Activated T-cell treated with anti-CD3 and anti-CD28 coated beads, Interleukin-2, amount 50 U/mL, for 72 hours (primary cell): ENCODE measurements at regions not wholly inside any gene's neighbourhood (a gene's known extent, or its start where the extent isn't known, plus 50 kb on each side); places are given as distances from the start of the nearest gene placed in this dataset.

Source experiments
- ATAC-seq, 2 donors: fragments of 150-1000 bp; cut with Tn5 transposase; replicated peaks in 1 of 2; 2 replicates each; pipeline ENCODE4 v1.10.0; 2021; ENCODE audit warnings: moderate library complexity in 2 of 2, mild to moderate bottlenecking in 1 of 2
- DNase-seq, 2 donors: peaks; one replicate each; pipeline ENCODE4 v3.0.0; 2021 to 2022; ENCODE audit warnings: mixed read lengths in 1 of 2
- H3K27ac Mint-ChIP-seq: one replicate; pipeline ENCODE4 v1.8.0; 2022; ENCODE audit warnings: mild to moderate bottlenecking, moderate library complexity, mixed read lengths
- H3K27me3 Mint-ChIP-seq: one replicate; pipeline ENCODE4 v1.8.0; 2022; ENCODE audit warnings: low read depth, mixed read lengths
- H3K36me3 Mint-ChIP-seq, 2 donors: one replicate each; pipeline ENCODE4 v1.8.0; 2022; ENCODE audit warnings: mixed read lengths in 2 of 2, mild to moderate bottlenecking in 1 of 2; ENCODE audit not compliant: insufficient read depth in 2 of 2
- H3K4me1 Mint-ChIP-seq: one replicate; pipeline ENCODE4 v1.8.0; 2022; ENCODE audit warnings: low read depth, mixed read lengths
- H3K4me3 Mint-ChIP-seq, 2 donors: one replicate each; pipeline ENCODE4 v1.8.0; 2022; ENCODE audit warnings: mild to moderate bottlenecking in 2 of 2, mixed read lengths in 2 of 2, moderate library complexity in 2 of 2
- H3K9me3 Mint-ChIP-seq, 2 donors: one replicate each; pipeline ENCODE4 v1.8.0; 2022; ENCODE audit warnings: mixed read lengths in 2 of 2

DNA sequence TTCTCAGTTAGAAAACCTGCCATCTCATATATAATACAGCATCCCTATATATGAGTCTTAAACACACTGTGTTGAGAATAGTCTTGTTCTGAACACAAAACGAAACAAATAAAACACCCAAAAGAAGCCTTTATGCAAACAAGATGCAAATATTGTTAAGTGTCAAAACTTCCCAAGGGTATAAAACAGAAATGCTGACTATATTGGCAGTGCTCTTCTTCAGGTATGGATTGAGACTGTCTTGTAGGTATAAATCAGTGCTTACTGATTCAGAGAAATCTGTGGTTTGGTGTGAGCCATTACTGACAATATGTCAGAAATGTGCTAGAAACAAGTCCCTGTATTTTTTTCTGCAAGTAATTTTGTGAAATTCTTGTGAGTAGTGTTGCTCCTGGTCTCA lies 82.8 kb upstream of the CTSO start:
- Mint-ChIP-seq H3K9me3 (no peaks in the 10 kb centered on the region), H3K36me3 (no peaks in the 10 kb centered on the region), H3K4me1 (no peaks in the 10 kb centered on the region), H3K27ac (no peak overlapping the region), H3K27me3 (no peaks in the 10 kb centered on the region), H3K4me3 (no peak overlapping the region)
- DNase-seq (no peak), ATAC-seq (no peak)

- no peak for DNase-seq
- H3K27ac Mint-ChIP-seq = no peak overlapping the region
- H3K36me3 Mint-ChIP-seq = no peaks in the 10 kb centered on the region
- no peaks in the 10 kb centered on the region for H3K9me3 Mint-ChIP-seq
- ATAC-seq = no peak
- no peak overlapping the region for H3K4me3 Mint-ChIP-seq
- no peaks in the 10 kb centered on the region for H3K27me3 Mint-ChIP-seq
- no peaks in the 10 kb centered on the region for H3K4me1 Mint-ChIP-seq
These were observed 76.0 kb upstream of the CTSO start for GRCh38 chr4:156029691-156030090.

DNA sequence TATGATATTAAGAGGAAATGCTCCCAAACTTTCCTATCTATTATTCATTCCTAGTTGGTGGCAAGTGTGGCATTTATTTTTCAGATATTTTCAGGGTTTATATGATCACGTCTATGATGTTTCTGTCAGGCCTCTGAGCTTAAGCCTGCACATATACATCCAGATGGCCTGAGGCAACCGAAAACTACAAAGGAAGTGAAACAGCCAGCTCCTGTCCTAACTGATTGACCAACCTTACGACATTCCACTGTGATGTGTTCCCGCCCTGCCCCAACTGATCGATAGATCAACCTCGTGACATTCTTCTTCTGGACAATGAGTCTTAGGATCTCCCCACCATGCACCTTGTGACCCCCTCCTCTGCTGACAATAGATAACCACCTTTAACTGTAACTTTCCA lies 67.6 kb upstream of the CTSO start:
- Mint-ChIP-seq H3K27ac (no peak overlapping the region), H3K4me3 (no peak overlapping the region), H3K36me3 (no peaks in the 10 kb centered on the region), H3K9me3 (no peaks in the 10 kb centered on the region), H3K27me3 (no peaks in the 10 kb centered on the region), H3K4me1 (no peaks in the 10 kb centered on the region)
- no peak for ATAC-seq
- no peak for DNase-seq

DNA sequence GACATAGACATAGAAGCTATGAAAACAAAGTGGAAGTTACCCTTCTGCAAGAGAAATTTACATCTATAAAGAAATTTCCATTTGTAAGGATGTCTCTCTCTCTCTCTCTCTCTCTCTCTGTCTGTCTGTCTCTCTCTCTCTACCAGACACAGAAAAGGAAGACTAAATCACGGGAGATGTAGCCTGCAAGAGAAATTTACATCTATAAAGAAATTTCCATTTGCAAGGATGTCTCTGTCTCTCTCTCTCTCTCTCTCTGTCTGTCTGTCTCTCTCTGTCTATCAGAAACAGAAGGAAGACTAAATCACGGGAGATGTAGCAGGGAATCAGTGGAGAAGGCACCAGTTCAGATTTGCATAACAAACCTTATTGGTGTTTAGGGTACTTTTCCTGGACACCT lies 65.6 kb upstream of the CTSO start:
- H3K4me3 Mint-ChIP-seq = no peak overlapping the region
- DNase-seq (no peak), ATAC-seq (no peak)
- H3K9me3 Mint-ChIP-seq = no peaks in the 10 kb centered on the region
- no peaks in the 10 kb centered on the region for H3K27me3 Mint-ChIP-seq
- H3K36me3 Mint-ChIP-seq = no peaks in the 10 kb centered on the region
- H3K4me1 Mint-ChIP-seq = no peaks in the 10 kb centered on the region
- no peak overlapping the region for H3K27ac Mint-ChIP-seq

GRCh38 chr4:156018383-156018782 lies 64.7 kb upstream of the CTSO start:
- H3K4me3 Mint-ChIP-seq = no peak overlapping the region
- no peaks in the 10 kb centered on the region for H3K4me1 Mint-ChIP-seq
- ATAC-seq (no peak), DNase-seq (no peak)
- no peak overlapping the region for H3K27ac Mint-ChIP-seq
- H3K9me3 Mint-ChIP-seq = no peaks in the 10 kb centered on the region
- H3K27me3 Mint-ChIP-seq = no peaks in the 10 kb centered on the region
- no peaks in the 10 kb centered on the region for H3K36me3 Mint-ChIP-seq

DNA sequence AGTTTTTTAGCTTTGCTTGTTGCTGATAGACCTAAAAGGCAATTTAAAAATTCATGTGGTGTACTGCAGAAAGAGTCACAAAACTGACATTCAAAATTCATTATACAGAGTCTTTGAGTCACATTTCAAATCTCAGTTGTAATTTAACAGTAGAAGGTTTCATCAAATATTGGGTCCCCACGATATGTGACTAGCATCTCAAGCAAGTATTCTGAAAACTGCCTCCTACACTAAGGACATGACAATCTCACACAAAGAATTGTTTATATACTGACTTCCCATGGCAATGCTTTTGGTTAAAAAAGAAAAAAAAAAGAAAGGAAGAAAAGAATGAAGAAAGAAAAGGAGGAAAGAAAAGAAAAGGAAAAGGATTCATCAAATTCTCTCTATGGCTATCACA lies 62.1 kb upstream of the CTSO start:
- no peak overlapping the region for H3K27ac Mint-ChIP-seq
- no peak for DNase-seq
- no peaks in the 10 kb centered on the region for H3K4me1 Mint-ChIP-seq
- H3K27me3 Mint-ChIP-seq = no peaks in the 10 kb centered on the region
- no peak overlapping the region for H3K4me3 Mint-ChIP-seq
- no peaks in the 10 kb centered on the region for H3K9me3 Mint-ChIP-seq
- ATAC-seq = no peak
- H3K36me3 Mint-ChIP-seq = no peaks in the 10 kb centered on the region

DNA sequence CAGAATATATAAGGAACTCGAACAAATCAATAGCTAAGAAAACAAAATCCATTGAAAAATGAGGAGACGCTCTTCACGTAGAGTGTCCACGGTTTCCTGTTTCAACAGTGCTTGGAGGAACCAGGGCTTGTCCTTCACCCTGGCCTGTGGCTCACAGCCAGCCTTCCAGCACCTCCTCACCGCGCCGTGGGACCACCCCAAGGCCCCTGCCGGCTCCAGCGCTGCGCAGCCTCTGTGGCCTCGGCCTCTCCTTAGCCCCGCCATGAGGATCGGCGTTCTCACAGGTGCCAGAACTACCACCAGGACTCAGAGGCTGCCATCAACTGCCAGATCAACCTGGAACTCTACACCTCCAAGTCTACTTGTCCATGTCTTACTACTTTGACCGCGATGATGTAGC lies 52.5 kb upstream of the CTSO start:
- Mint-ChIP-seq H3K27me3 (peaks cover 6% of the 10 kb centered on the region), H3K4me3 (no peak overlapping the region)
- no peak for ATAC-seq

More for the DNA sequence above, 52.5 kb upstream of the CTSO start:
- Mint-ChIP-seq H3K36me3 (no peaks in the 10 kb centered on the region), H3K4me1 (no peaks in the 10 kb centered on the region), H3K9me3 (peaks cover 3 to 4% of the 10 kb centered on the region in 2 donors), H3K27ac (no peak overlapping the region)
- no peak for DNase-seq
